ENCODE measurements at regions not wholly inside any gene's neighbourhood (a gene's known extent, or its start where the extent isn't known, plus 50 kb on each side); places are given as distances from the start of the nearest gene placed in this dataset.

- DNase-seq = no peak
- H3K4me3 Mint-ChIP-seq = no peak overlapping the region
- no peak overlapping the region for H3K27ac Mint-ChIP-seq
- ChIA-PET POLR2A (interaction anchor here (0.7 kb wide), 1 partner anchor 564 kb away, joined by 4 read pairs; no protein-coding TSS in a partner anchor), CTCF (no interaction called here)
- peaks cover 17% of the 10 kb centered on the region for H3K27me3 Mint-ChIP-seq
- H3K4me1 Mint-ChIP-seq (ENCODE audit: low read depth) = no peaks in the 10 kb centered on the region
- intact Hi-C loops (cut with micrococcal nuclease) = no loop called here
- H3K36me3 Mint-ChIP-seq = no peaks in the 10 kb centered on the region
- H3K9me3 Mint-ChIP-seq = no peaks in the 10 kb centered on the region
Measured at GRCh38 chr2:223654384-223654915, 52.3 kb upstream of the SCG2 start.

GRCh38 chr2:223652902-223653301, 50.7 kb upstream of the SCG2 start:
- intact Hi-C loops (cut with micrococcal nuclease) = no loop called here
- Mint-ChIP-seq H3K4me3 (no peak overlapping the region), H3K27ac (no peak overlapping the region), H3K4me1 (ENCODE audit: low read depth) (no peaks in the 10 kb centered on the region), H3K9me3 (no peaks in the 10 kb centered on the region), H3K27me3 (peaks cover 12% of the 10 kb centered on the region), H3K36me3 (no peaks in the 10 kb centered on the region)
- DNase-seq = no peak
- CTCF ChIA-PET = no interaction called here
- POLR2A ChIA-PET = no interaction called here

GRCh38 chr2:223652122-223652521, 50.0 kb upstream of the SCG2 start:
- no peak for DNase-seq
- POLR2A ChIA-PET = no interaction called here
- Mint-ChIP-seq H3K4me3 (no peak overlapping the region), H3K27ac (no peak overlapping the region), H3K4me1 (ENCODE audit: low read depth) (no peaks in the 10 kb centered on the region), H3K36me3 (no peaks in the 10 kb centered on the region), H3K9me3 (no peaks in the 10 kb centered on the region), H3K27me3 (peaks cover 10% of the 10 kb centered on the region)
- CTCF ChIA-PET = no interaction called here
- intact Hi-C loops (cut with micrococcal nuclease) = no loop called here

All from activated CD4-positive, alpha-beta memory T cell treated with anti-CD3 and anti-CD28 coated beads for 36 hours (primary cell).